H9 (cell line): ENCODE measurements at regions not wholly inside any gene's neighbourhood (a gene's known extent, or its start where the extent isn't known, plus 50 kb on each side); places are given as distances from the start of the nearest gene placed in this dataset.

Experiments used
- DNase-seq: peaks from one replicate; pipeline ENCODE4 v3.0.0-alpha.2; 2017
- H2AFZ ChIP-seq: one replicate; pipeline ENCODE4 v1.6.1; 2013; ENCODE audit warnings: mild to moderate bottlenecking, low read length, control low read depth, moderate library complexity
- H2AK5ac ChIP-seq: 2 replicates; pipeline ENCODE4 v1.6.1; 2013; ENCODE audit warnings: low read length, control low read depth, mixed read lengths; ENCODE audit not compliant: insufficient read length
- H2BK120ac ChIP-seq: one replicate; pipeline ENCODE4 v1.6.1; 2013; ENCODE audit warnings: low read depth, mild to moderate bottlenecking, low read length, control low read depth, inconsistent platforms; ENCODE audit not compliant: poor library complexity, severe bottlenecking
- H2BK12ac ChIP-seq: 2 replicates; pipeline ENCODE4 v1.6.1; 2013; ENCODE audit warnings: low read length, control low read depth, mixed read lengths, low read depth; ENCODE audit not compliant: insufficient read length
- H2BK15ac ChIP-seq: 2 replicates; pipeline ENCODE4 v1.6.1; 2013; ENCODE audit warnings: low read depth, low read length, control low read depth
- H2BK20ac ChIP-seq: one replicate; pipeline ENCODE4 v1.6.1; 2013; ENCODE audit warnings: low read depth, mild to moderate bottlenecking, low read length, control low read depth, inconsistent platforms; ENCODE audit not compliant: poor library complexity, severe bottlenecking
- H2BK5ac ChIP-seq: 2 replicates; pipeline ENCODE4 v1.6.1; 2013; ENCODE audit warnings: low read length, control low read depth, mixed read lengths; ENCODE audit not compliant: insufficient read length
- H3K14ac ChIP-seq: 2 replicates; pipeline ENCODE4 v1.6.1; 2013; ENCODE audit warnings: low read length, control low read depth; ENCODE audit not compliant: insufficient read depth
- H3K18ac ChIP-seq: 2 replicates; pipeline ENCODE4 v1.6.1; 2013; ENCODE audit warnings: low read depth, mild to moderate bottlenecking, mixed read lengths, low read length, control low read depth; ENCODE audit not compliant: insufficient read length
- H3K23ac ChIP-seq: 2 replicates; pipeline ENCODE4 v1.6.1; 2013; ENCODE audit warnings: low read length, control low read depth, mixed read lengths, low read depth; ENCODE audit not compliant: insufficient read length
- H3K23me2 ChIP-seq: 2 replicates; pipeline ENCODE4 v1.6.1; 2013; ENCODE audit warnings: low read depth, mild to moderate bottlenecking, mixed read lengths, low read length, control low read depth; ENCODE audit not compliant: insufficient read length, poor library complexity, severe bottlenecking
- H3K27ac ChIP-seq: 2 replicates; pipeline ENCODE4 v1.5.1; 2013; ENCODE audit warnings: low read length, control low read depth, mixed read lengths, low read depth; ENCODE audit not compliant: insufficient read length
- H3K27me3 ChIP-seq: 2 replicates; pipeline ENCODE4 v1.6.1; 2013; ENCODE audit warnings: low read length, control low read depth, inconsistent platforms; ENCODE audit not compliant: insufficient read depth
- H3K4ac ChIP-seq: 2 replicates; pipeline ENCODE4 v1.6.1; 2013; ENCODE audit warnings: low read depth, mild to moderate bottlenecking, control low read depth, inconsistent platforms, low read length, moderate library complexity
- H3K4me1 ChIP-seq: 2 replicates; pipeline ENCODE4 v1.6.1; 2013; ENCODE audit warnings: low read length, control low read depth, inconsistent platforms; ENCODE audit not compliant: insufficient read depth
- H3K4me2 ChIP-seq: 2 replicates; pipeline ENCODE4 v1.6.1; 2013; ENCODE audit warnings: low read length, control low read depth, mixed read lengths; ENCODE audit not compliant: insufficient read length, insufficient read depth
- H3K56ac ChIP-seq: 2 replicates; pipeline ENCODE4 v1.6.1; 2013; ENCODE audit warnings: low read depth, mild to moderate bottlenecking, mixed read lengths, low read length, control low read depth; ENCODE audit not compliant: insufficient read length
- H3K79me1 ChIP-seq: 2 replicates; pipeline ENCODE4 v1.6.1; 2013; ENCODE audit warnings: low read depth, mild to moderate bottlenecking, moderate library complexity, low read length, control low read depth, inconsistent platforms; ENCODE audit not compliant: insufficient read depth, poor library complexity, severe bottlenecking
- H3K79me2 ChIP-seq: 2 replicates; pipeline ENCODE4 v1.6.1; 2013; ENCODE audit warnings: low read length, control low read depth, inconsistent platforms; ENCODE audit not compliant: insufficient read depth
- H3K9ac ChIP-seq: 2 replicates; pipeline ENCODE4 v1.6.1; 2013; ENCODE audit warnings: low read length, control low read depth, mixed read lengths; ENCODE audit not compliant: insufficient read length; ENCODE audit errors: extremely low read depth
- H3K9me3 ChIP-seq: one replicate; pipeline ENCODE4 v1.6.1; 2013; ENCODE audit warnings: low read depth, low read length, inconsistent platforms; ENCODE audit not compliant: control insufficient read depth
- H3T11ph ChIP-seq: one replicate; pipeline ENCODE4 v1.6.1; 2013; ENCODE audit warnings: mild to moderate bottlenecking, low read length, control low read depth, inconsistent platforms
- H4K20me1 ChIP-seq: one replicate; pipeline ENCODE4 v1.6.1; 2013; ENCODE audit not compliant: control insufficient read depth, insufficient read length, insufficient read depth
- H4K5ac ChIP-seq: 2 replicates; pipeline ENCODE4 v1.6.1; 2013; ENCODE audit warnings: low read depth, mild to moderate bottlenecking, mixed read lengths, low read length, control low read depth; ENCODE audit not compliant: insufficient read length
- H4K8ac ChIP-seq: replicated peaks from 2 replicates; pipeline ENCODE4 v1.6.1; 2013; ENCODE audit warnings: low read length, control low read depth, mixed read lengths, low read depth; ENCODE audit not compliant: insufficient read length
- H4K91ac ChIP-seq: 2 replicates; pipeline ENCODE4 v1.6.1; 2013; ENCODE audit warnings: low read depth, mild to moderate bottlenecking, moderate library complexity, mixed read lengths, low read length, control low read depth; ENCODE audit not compliant: insufficient read length
- H3K27ac Mint-ChIP-seq, 3 experiments: 2 replicates in 2 of 3; 3 replicates in 1 of 3; pipeline ENCODE4 v1.8.0; 2020 to 2021; ENCODE audit warnings: mixed read lengths in 3 of 3, mild to moderate bottlenecking in 1 of 3, moderate library complexity in 1 of 3
- H3K27me3 Mint-ChIP-seq: 2 replicates; pipeline ENCODE4 v1.8.0; 2021; ENCODE audit warnings: low read depth, mild to moderate bottlenecking, moderate library complexity, mixed read lengths
- H3K36me3 Mint-ChIP-seq, 3 experiments: 2 replicates in 2 of 3; 3 replicates in 1 of 3; pipeline ENCODE4 v1.8.0; 2020 to 2021; ENCODE audit warnings: low read depth in 3 of 3, mixed read lengths in 3 of 3; ENCODE audit not compliant: insufficient read depth in 1 of 3
- H3K4me1 Mint-ChIP-seq, 2 experiments: 2 replicates each; pipeline ENCODE4 v1.8.0; 2020; ENCODE audit warnings: mixed read lengths in 2 of 2
- H3K4me3 Mint-ChIP-seq, 2 experiments: 2 replicates in 1 of 2; 3 replicates in 1 of 2; pipeline ENCODE4 v1.8.0; 2020 to 2021; ENCODE audit warnings: mild to moderate bottlenecking in 2 of 2, mixed read lengths in 2 of 2, moderate library complexity in 1 of 2
- H3K9me3 Mint-ChIP-seq, 2 experiments: 2 replicates in 1 of 2; 3 replicates in 1 of 2; pipeline ENCODE4 v1.8.0; 2020; ENCODE audit warnings: mild to moderate bottlenecking in 2 of 2, mixed read lengths in 2 of 2, moderate library complexity in 1 of 2
- WGBS: extraction: QIAGEN DNeasy Blood & Tissue Kit; methylation state at CpG from one replicate; pipeline ENCODE4 v1.1.7; 2013; ENCODE audit warnings: missing lambda C conversion rate, low lambda C conversion rate, mixed read lengths; ENCODE audit not compliant: insufficient read length; ENCODE audit errors: extremely low coverage; 5-methylcytosine and 5-hydroxymethylcytosine counted together
- TF ChIP-seq, protein P1 (sequence below): fragments of 200-600 bp; sonication (generic); conservative IDR thresholded peaks from 3 replicates; pipeline ENCODE4 v1.8.0; 2021; ENCODE audit warnings: antibody characterized with exemption, mild to moderate bottlenecking

DNA sequence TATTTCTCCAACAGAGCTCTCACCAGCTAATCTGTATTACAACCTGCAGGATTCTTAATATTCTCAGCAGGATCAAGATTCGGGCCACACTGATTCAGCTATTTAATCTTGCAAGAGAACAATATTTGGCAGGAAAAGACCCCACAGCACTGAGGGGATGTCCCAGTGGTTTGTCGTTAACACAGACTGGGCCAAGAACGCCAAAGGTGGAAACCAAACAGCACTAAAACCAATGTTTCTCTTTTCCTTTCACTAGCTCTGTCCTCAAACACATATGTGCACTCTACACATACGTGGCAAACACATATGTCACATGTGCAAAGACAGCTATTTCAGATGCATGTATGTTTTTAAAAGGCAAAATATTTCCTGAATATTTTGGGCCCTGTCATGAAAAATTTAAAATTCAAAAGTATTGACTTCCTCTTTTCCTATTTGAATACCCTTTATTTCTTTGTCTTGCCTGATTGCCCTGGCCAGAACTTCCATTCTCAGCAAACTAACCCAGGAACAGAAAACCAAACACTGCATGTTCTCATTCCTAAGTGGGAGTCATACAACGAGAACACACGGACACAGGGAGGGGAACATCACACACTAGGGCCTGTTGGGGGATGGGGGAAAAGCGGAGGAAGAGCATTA lies 51.7 kb upstream of the NEBL start:
- H2AK5ac ChIP-seq, result no peak overlapping the region
- no peak overlapping the region for H4K8ac ChIP-seq
- no peaks in the 10 kb centered on the region for H4K20me1 ChIP-seq
- H3K36me3 Mint-ChIP-seq, result peaks cover 0 to 8% (median 4%) of the 10 kb centered on the region in 3 experiments; a peak in 4 of 7 replicates
- no peaks in the 10 kb centered on the region for H3K23me2 ChIP-seq
- no peak overlapping the region for H2AFZ ChIP-seq
- no peaks in the 10 kb centered on the region for H3K27me3 Mint-ChIP-seq
- H3K9me3 ChIP-seq, result no peaks in the 10 kb centered on the region
- peak overlapping the region; percentile 57 to 74 (median 58); a peak in 6 of 7 replicates for H3K27ac Mint-ChIP-seq
- H3K4ac ChIP-seq, result no peak overlapping the region
- H4K91ac ChIP-seq, result no peak overlapping the region
- H4K5ac ChIP-seq, result no peak overlapping the region
- no peak overlapping the region for H3K4me2 ChIP-seq
- H2BK12ac ChIP-seq, result no peak overlapping the region
- H3K79me1 ChIP-seq, result no peaks in the 10 kb centered on the region
- peaks cover 2% of the 10 kb centered on the region; the same call in 1 of the 2 replicates for H3K4me1 ChIP-seq
- no peak overlapping the region for H2BK5ac ChIP-seq
- H2BK15ac ChIP-seq, result no peak overlapping the region
- H2BK20ac ChIP-seq, result no peak overlapping the region
- H3K9me3 Mint-ChIP-seq, result 0 out of 5 replicates have a peak, but pooled peaks cover under 1 to 2% of the 10 kb centered on the region in 2 experiments
- no peak for DNase-seq
- no CpG with 5 or more reads among the region's 7 CpGs for WGBS
- H3K23ac ChIP-seq, result no peak overlapping the region
- H3K9ac ChIP-seq, result no peak overlapping the region
- H3K14ac ChIP-seq, result no peak overlapping the region
- H3K18ac ChIP-seq, result no peak overlapping the region
- H3K27ac ChIP-seq, result peak overlapping the region; percentile 21
- TF ChIP-seq, protein P1, sequence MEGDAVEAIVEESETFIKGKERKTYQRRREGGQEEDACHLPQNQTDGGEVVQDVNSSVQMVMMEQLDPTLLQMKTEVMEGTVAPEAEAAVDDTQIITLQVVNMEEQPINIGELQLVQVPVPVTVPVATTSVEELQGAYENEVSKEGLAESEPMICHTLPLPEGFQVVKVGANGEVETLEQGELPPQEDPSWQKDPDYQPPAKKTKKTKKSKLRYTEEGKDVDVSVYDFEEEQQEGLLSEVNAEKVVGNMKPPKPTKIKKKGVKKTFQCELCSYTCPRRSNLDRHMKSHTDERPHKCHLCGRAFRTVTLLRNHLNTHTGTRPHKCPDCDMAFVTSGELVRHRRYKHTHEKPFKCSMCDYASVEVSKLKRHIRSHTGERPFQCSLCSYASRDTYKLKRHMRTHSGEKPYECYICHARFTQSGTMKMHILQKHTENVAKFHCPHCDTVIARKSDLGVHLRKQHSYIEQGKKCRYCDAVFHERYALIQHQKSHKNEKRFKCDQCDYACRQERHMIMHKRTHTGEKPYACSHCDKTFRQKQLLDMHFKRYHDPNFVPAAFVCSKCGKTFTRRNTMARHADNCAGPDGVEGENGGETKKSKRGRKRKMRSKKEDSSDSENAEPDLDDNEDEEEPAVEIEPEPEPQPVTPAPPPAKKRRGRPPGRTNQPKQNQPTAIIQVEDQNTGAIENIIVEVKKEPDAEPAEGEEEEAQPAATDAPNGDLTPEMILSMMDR, result no peak
- H3K56ac ChIP-seq, result no peak overlapping the region
- H2BK120ac ChIP-seq, result no peak overlapping the region
- H3K4me1 Mint-ChIP-seq, result peaks cover 27 to 29% of the 10 kb centered on the region in 2 experiments
- no peaks in the 10 kb centered on the region for H3K27me3 ChIP-seq
- peak overlapping the region in 1 of 2 experiments; percentile 19; a peak in 1 of 5 replicates for H3K4me3 Mint-ChIP-seq
- H3T11ph ChIP-seq, result no peak overlapping the region
- H3K79me2 ChIP-seq, result no peaks in the 10 kb centered on the region
